Ishikawa (cell line): ENCODE measurements at regions not wholly inside any gene's neighbourhood (a gene's known extent, or its start where the extent isn't known, plus 50 kb on each side); places are given as distances from the start of the nearest gene placed in this dataset.

Experiments
- CEBPB ChIP-seq: IDR thresholded peaks from 2 replicates; pipeline ENCODE4 v1.6.1; 2012
- CREB1 ChIP-seq: IDR thresholded peaks from 2 replicates; pipeline ENCODE4 v1.6.1; 2012; ENCODE audit warnings: low read depth
- EGR1 ChIP-seq: IDR thresholded peaks from 2 replicates; pipeline ENCODE4 v1.6.1; 2012
- EP300 ChIP-seq: IDR thresholded peaks from 2 replicates; pipeline ENCODE4 v1.6.1; 2012; ENCODE audit warnings: borderline replicate concordance
- FOXM1 ChIP-seq: IDR thresholded peaks from 2 replicates; pipeline ENCODE4 v1.6.1; 2012; ENCODE audit warnings: low read depth, borderline replicate concordance
- NFIC ChIP-seq: IDR thresholded peaks from 2 replicates; pipeline ENCODE4 v1.6.1; 2012
- RAD21 ChIP-seq: IDR thresholded peaks from 2 replicates; pipeline ENCODE4 v1.6.1; 2012; ENCODE audit warnings: low read depth
- TAF1 ChIP-seq: IDR thresholded peaks from 2 replicates; pipeline ENCODE4 v1.6.1; 2012; ENCODE audit warnings: low read depth, mild to moderate bottlenecking
- YY1 ChIP-seq: IDR thresholded peaks from 2 replicates; pipeline ENCODE4 v1.6.1; 2012; ENCODE audit warnings: low read depth
- ZBTB7A ChIP-seq: IDR thresholded peaks from 2 replicates; pipeline ENCODE4 v1.6.1; 2012; ENCODE audit warnings: low read depth
- TF ChIP-seq, protein P1 (sequence below): IDR thresholded peaks from 2 replicates; pipeline ENCODE4 v1.6.1; 2012
- TF ChIP-seq, protein P2 (sequence below): IDR thresholded peaks from 2 replicates; pipeline ENCODE4 v1.6.1; 2012; ENCODE audit warnings: low read depth, mild to moderate bottlenecking
- TF ChIP-seq, protein P3 (sequence below): IDR thresholded peaks from 2 replicates; pipeline ENCODE4 v1.6.1; 2012

DNA sequence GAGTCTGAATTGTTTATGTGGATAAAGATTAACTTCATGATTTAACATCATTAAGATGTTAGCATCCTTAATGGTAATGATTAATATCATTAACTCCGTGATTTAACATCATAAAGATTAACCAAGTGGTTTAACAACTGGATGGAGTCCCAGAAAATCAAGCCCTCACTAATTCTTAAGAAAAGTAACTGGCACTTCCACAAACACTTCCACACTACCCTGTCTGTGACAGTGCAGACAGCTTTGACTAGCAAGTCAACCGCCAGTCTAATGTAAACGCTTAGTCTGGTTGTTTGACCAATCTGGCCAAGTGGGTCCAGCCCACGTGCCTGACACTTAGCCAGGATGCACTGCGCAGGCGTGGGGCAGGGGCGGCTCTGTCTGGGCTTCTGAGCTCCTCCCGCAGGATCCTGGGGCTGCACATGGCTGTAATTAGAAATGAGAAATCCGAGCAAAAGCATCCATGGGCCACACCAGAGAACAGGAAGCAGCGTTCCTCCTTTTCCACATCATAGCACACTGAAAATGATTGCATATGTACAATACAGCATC is 424.2 kb downstream of the FOXA2 start:
- TF ChIP-seq EGR1 (no peak), EP300 (no peak), ZBTB7A (no peak), TAF1 (no peak), CREB1 (no peak), RAD21 (no peak), NFIC (no peak), CEBPB (no peak), FOXM1 (no peak), YY1 (no peak)
- TF ChIP-seq, protein P1, sequence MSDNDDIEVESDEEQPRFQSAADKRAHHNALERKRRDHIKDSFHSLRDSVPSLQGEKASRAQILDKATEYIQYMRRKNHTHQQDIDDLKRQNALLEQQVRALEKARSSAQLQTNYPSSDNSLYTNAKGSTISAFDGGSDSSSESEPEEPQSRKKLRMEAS, result no peak
- TF ChIP-seq, protein P2, sequence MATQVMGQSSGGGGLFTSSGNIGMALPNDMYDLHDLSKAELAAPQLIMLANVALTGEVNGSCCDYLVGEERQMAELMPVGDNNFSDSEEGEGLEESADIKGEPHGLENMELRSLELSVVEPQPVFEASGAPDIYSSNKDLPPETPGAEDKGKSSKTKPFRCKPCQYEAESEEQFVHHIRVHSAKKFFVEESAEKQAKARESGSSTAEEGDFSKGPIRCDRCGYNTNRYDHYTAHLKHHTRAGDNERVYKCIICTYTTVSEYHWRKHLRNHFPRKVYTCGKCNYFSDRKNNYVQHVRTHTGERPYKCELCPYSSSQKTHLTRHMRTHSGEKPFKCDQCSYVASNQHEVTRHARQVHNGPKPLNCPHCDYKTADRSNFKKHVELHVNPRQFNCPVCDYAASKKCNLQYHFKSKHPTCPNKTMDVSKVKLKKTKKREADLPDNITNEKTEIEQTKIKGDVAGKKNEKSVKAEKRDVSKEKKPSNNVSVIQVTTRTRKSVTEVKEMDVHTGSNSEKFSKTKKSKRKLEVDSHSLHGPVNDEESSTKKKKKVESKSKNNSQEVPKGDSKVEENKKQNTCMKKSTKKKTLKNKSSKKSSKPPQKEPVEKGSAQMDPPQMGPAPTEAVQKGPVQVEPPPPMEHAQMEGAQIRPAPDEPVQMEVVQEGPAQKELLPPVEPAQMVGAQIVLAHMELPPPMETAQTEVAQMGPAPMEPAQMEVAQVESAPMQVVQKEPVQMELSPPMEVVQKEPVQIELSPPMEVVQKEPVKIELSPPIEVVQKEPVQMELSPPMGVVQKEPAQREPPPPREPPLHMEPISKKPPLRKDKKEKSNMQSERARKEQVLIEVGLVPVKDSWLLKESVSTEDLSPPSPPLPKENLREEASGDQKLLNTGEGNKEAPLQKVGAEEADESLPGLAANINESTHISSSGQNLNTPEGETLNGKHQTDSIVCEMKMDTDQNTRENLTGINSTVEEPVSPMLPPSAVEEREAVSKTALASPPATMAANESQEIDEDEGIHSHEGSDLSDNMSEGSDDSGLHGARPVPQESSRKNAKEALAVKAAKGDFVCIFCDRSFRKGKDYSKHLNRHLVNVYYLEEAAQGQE, result no peak
- TF ChIP-seq, protein P3, sequence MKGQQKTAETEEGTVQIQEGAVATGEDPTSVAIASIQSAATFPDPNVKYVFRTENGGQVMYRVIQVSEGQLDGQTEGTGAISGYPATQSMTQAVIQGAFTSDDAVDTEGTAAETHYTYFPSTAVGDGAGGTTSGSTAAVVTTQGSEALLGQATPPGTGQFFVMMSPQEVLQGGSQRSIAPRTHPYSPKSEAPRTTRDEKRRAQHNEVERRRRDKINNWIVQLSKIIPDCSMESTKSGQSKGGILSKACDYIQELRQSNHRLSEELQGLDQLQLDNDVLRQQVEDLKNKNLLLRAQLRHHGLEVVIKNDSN, result no peak
